Activated B cell treated with CpG ODN at 0.5 μM for 24 hours (primary cell): ENCODE measurements at regions not wholly inside any gene's neighbourhood (a gene's known extent, or its start where the extent isn't known, plus 50 kb on each side); places are given as distances from the start of the nearest gene placed in this dataset.

Source experiments
- ATAC-seq: fragments of 200-7000 bp; cut with Tn5 transposase; one replicate; pipeline ENCODE4 v1.10.0; 2021; ENCODE audit warnings: low read depth, mild to moderate bottlenecking, moderate library complexity
- CTCF ChIA-PET: fragments of 350-600 bp; sonication (Branson Sonifier 250); formaldehyde crosslinking; loops from one replicate; lab custom pipeline; 2021; ENCODE audit warnings: antibody characterized with exemption; lab: Charles Lee
- POLR2A ChIA-PET: fragments of 350-600 bp; sonication (Branson Sonifier 250); formaldehyde crosslinking; loops from one replicate; lab custom pipeline; 2021; ENCODE audit warnings: antibody characterized with exemption; lab: Charles Lee
- DNase-seq: peaks from one replicate; pipeline ENCODE4 v3.0.0; 2022
- H3K27ac Mint-ChIP-seq: one replicate; pipeline ENCODE4 v1.8.0; 2020; ENCODE audit warnings: mixed read lengths
- H3K27me3 Mint-ChIP-seq: one replicate; pipeline ENCODE4 v1.8.0; 2021; ENCODE audit warnings: mixed read lengths
- H3K36me3 Mint-ChIP-seq: one replicate; pipeline ENCODE4 v1.8.0; 2021; ENCODE audit warnings: low read depth, mixed read lengths
- H3K4me1 Mint-ChIP-seq: one replicate; pipeline ENCODE4 v1.8.0; 2021; ENCODE audit warnings: mixed read lengths
- H3K4me3 Mint-ChIP-seq: one replicate; pipeline ENCODE4 v1.8.0; 2020; ENCODE audit warnings: mild to moderate bottlenecking, mixed read lengths
- H3K9me3 Mint-ChIP-seq: one replicate; pipeline ENCODE4 v1.8.0; 2020; ENCODE audit warnings: mixed read lengths
- CTCF ChIP-seq: fragments of 200-600 bp; IDR thresholded peaks from one replicate; pipeline ENCODE4 v1.8.0; 2022; ENCODE audit warnings: antibody characterized with exemption, mild to moderate bottlenecking
- intact Hi-C: fragments of 100-400 bp; cut with micrococcal nuclease; formaldehyde crosslinking; loops from one replicate; pipeline ENCODE4 v1.15.1; 2024

DNA sequence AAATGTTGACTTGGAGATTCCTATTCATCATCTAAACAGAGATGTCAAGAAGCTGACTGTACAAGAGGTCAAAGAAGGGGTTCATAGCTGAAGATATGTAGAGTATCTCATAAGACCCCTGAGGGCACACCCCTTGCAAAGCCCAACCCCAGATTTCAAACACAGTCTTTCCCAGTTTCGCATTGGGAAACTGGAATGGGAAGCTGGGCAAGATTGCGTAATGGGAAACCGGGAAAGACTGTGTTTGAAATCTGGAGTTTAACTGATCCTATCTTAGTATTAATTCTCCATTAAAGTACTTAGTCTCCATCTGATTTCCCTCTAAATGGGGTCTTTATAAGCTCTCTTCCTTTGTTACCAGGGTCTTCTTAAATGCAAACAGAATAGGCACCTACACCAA lies 99.5 kb downstream of the FAM76B start:
- Mint-ChIP-seq H3K36me3 (no peaks in the 10 kb centered on the region), H3K27me3 (no peaks in the 10 kb centered on the region), H3K4me1 (peaks cover 9% of the 10 kb centered on the region), H3K4me3 (no peak overlapping the region), H3K9me3 (no peaks in the 10 kb centered on the region), H3K27ac (no peak overlapping the region)
- ChIA-PET POLR2A (interaction anchor here (0.6 to 3.3 kb wide), 3 partner anchors 9 to 458 kb away, joined by 3 to 19 read pairs (median 6); partner anchors contain the start of gene SESN3), CTCF (interaction anchor here (5.3 kb wide), 1 partner anchor 16 kb away, joined by 33 read pairs; no protein-coding TSS in a partner anchor)
- ATAC-seq: no peak
- DNase-seq: no peak
- intact Hi-C loops: loop anchor here (5.0 kb wide), 1 partner anchor 43 kb away; no protein-coding TSS in a partner anchor
- TF ChIP-seq CTCF: no peak

GRCh38 chr11:95688501-95689222 lies 100.9 kb downstream of the FAM76B start:
- Mint-ChIP-seq H3K36me3 (no peaks in the 10 kb centered on the region), H3K27me3 (no peaks in the 10 kb centered on the region), H3K4me3 (no peak overlapping the region), H3K9me3 (no peaks in the 10 kb centered on the region), H3K4me1 (peaks cover under 1% of the 10 kb centered on the region), H3K27ac (no peak overlapping the region)
- no peak for TF ChIP-seq CTCF
- ChIA-PET CTCF (no interaction called here), POLR2A (interaction anchor here (3.3 kb wide), 1 partner anchor 10 kb away, joined by 19 read pairs; no protein-coding TSS in a partner anchor)
- ATAC-seq (no peak), DNase-seq (no peak)
- intact Hi-C loops: no loop called here

DNA sequence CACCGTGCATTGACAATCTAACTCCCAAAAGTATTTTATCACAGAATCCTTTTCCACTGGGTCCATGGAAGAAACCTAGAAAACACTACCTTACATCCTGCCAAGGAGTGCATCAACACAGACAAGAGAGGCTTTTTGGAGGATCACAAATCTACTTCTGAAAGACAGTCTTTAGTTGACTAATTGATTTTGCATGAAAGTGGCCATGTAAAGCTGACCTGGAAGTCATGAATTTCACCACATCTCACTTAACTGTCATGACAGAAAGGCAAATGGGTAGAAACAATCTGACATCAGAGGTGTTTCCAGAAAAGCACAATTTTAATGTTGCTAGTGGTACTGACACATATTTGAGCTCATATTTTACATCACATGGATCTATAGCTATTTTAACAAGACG lies 101.6 kb downstream of the FAM76B start:
- ChIA-PET CTCF (no interaction called here), POLR2A (interaction anchor here (3.3 kb wide), 1 partner anchor 11 kb away, joined by 19 read pairs; no protein-coding TSS in a partner anchor)
- no peak overlapping the region for H3K4me3 Mint-ChIP-seq
- H3K36me3 Mint-ChIP-seq: no peaks in the 10 kb centered on the region
- ATAC-seq (no peak), DNase-seq (no peak)
- no peaks in the 10 kb centered on the region for H3K9me3 Mint-ChIP-seq
- no peak for TF ChIP-seq CTCF
- no peaks in the 10 kb centered on the region for H3K4me1 Mint-ChIP-seq
- intact Hi-C loops: no loop called here
- no peak overlapping the region for H3K27ac Mint-ChIP-seq
- no peaks in the 10 kb centered on the region for H3K27me3 Mint-ChIP-seq

- intact Hi-C loops: no loop called here
- no peaks in the 10 kb centered on the region for H3K4me1 Mint-ChIP-seq
These were observed 103.3 kb downstream of the FAM76B start for GRCh38 chr11:95686265-95686664.

More at GRCh38 chr11:95686265-95686664, 103.3 kb downstream of the FAM76B start:
- ChIA-PET CTCF (no interaction called here), POLR2A (no interaction called here)
- Mint-ChIP-seq H3K27me3 (no peaks in the 10 kb centered on the region), H3K36me3 (no peaks in the 10 kb centered on the region), H3K4me3 (no peak overlapping the region), H3K9me3 (no peaks in the 10 kb centered on the region), H3K27ac (no peak overlapping the region)
- TF ChIP-seq CTCF: no peak
- no peak for DNase-seq
- no peak for ATAC-seq
